GM23338 (cell line): ENCODE measurements at regions not wholly inside any gene's neighbourhood (a gene's known extent, or its start where the extent isn't known, plus 50 kb on each side); places are given as distances from the start of the nearest gene placed in this dataset.

Source experiments
- ATAC-seq: fragments of 200-7000 bp; cut with Tn5 transposase; 3 replicates; pipeline ENCODE4 v1.9.1; 2020
- DNase-seq: peaks from one replicate; pipeline ENCODE4 v3.0.0-alpha.2; 2015; ENCODE audit warnings: low spot score
- H2AFZ ChIP-seq: fragments of 200-600 bp; sonication (generic); 2 replicates; pipeline ENCODE4 v1.8.0; 2016; ENCODE audit warnings: antibody characterized with exemption, mild to moderate bottlenecking, moderate library complexity
- H3F3A ChIP-seq: fragments of 200-600 bp; sonication (generic); replicated peaks from 2 replicates; pipeline ENCODE4 v1.8.0; 2017; ENCODE audit warnings: antibody characterized with exemption, mixed run types, low read depth
- H3K27ac ChIP-seq: fragments of 200-600 bp; sonication (generic); 2 replicates; pipeline ENCODE4 v1.6.1; 2016; ENCODE audit warnings: low read depth
- H3K27me3 ChIP-seq: fragments of 200-600 bp; sonication (generic); 2 replicates; pipeline ENCODE4 v1.8.0; 2016; ENCODE audit warnings: mild to moderate bottlenecking, mixed run types, moderate library complexity; ENCODE audit not compliant: insufficient read depth
- H3K36me3 ChIP-seq: fragments of 200-600 bp; sonication (generic); 2 replicates; pipeline ENCODE4 v1.8.0; 2016; ENCODE audit warnings: mild to moderate bottlenecking; ENCODE audit not compliant: insufficient read depth
- H3K4me1 ChIP-seq: fragments of 200-600 bp; sonication (generic); 2 replicates; pipeline ENCODE4 v1.8.0; 2016; ENCODE audit warnings: mild to moderate bottlenecking, moderate library complexity; ENCODE audit not compliant: insufficient read depth
- H3K4me2 ChIP-seq: fragments of 200-600 bp; sonication (generic); 2 replicates; pipeline ENCODE4 v1.7.1; 2017; ENCODE audit warnings: mixed run types
- H3K4me3 ChIP-seq: fragments of 200-600 bp; sonication (generic); 2 replicates; pipeline ENCODE4 v1.6.1; 2016; ENCODE audit warnings: mixed run types
- H3K79me2 ChIP-seq: fragments of 200-600 bp; sonication (generic); replicated peaks from 2 replicates; pipeline ENCODE4 v1.8.0; 2017; ENCODE audit warnings: mild to moderate bottlenecking; ENCODE audit not compliant: insufficient read depth
- H3K9me2 ChIP-seq: fragments of 200-600 bp; sonication (generic); 2 replicates; pipeline ENCODE4 v1.8.0; 2017; ENCODE audit not compliant: insufficient read depth
- H4K20me1 ChIP-seq: fragments of 200-600 bp; sonication (generic); replicated peaks from 2 replicates; pipeline ENCODE4 v1.8.0; 2017; ENCODE audit warnings: mild to moderate bottlenecking; ENCODE audit not compliant: insufficient read depth
- H3K27ac Mint-ChIP-seq: 2 replicates; pipeline ENCODE4 v1.8.0; 2020; ENCODE audit warnings: inconsistent platforms, mild to moderate bottlenecking, moderate library complexity, mixed read lengths
- H3K27me3 Mint-ChIP-seq: 3 replicates; pipeline ENCODE4 v1.8.0; 2022; ENCODE audit warnings: low read depth, mild to moderate bottlenecking, moderate library complexity, mixed read lengths, inconsistent platforms; ENCODE audit not compliant: insufficient read depth, poor library complexity
- H3K36me3 Mint-ChIP-seq: 3 replicates; pipeline ENCODE4 v1.8.0; 2021; ENCODE audit warnings: low read depth, mild to moderate bottlenecking, inconsistent platforms, moderate library complexity, mixed read lengths
- H3K4me1 Mint-ChIP-seq: 3 replicates; pipeline ENCODE4 v1.8.0; 2020; ENCODE audit warnings: mild to moderate bottlenecking, inconsistent platforms, mixed read lengths
- H3K4me3 Mint-ChIP-seq: 3 replicates; pipeline ENCODE4 v1.8.0; 2021; ENCODE audit warnings: moderate library complexity, mild to moderate bottlenecking, inconsistent platforms, mixed read lengths
- H3K9me3 Mint-ChIP-seq: 3 replicates; pipeline ENCODE4 v1.8.0; 2020; ENCODE audit warnings: moderate library complexity, mild to moderate bottlenecking, inconsistent platforms, mixed read lengths
- CREB1 ChIP-seq: fragments of 250-450 bp; sonication (Bioruptor Pico); IDR thresholded peaks from 2 replicates; pipeline ENCODE4 v1.5.0; 2020; ENCODE audit warnings: low read depth, mild to moderate bottlenecking, moderate library complexity
- ETS1 ChIP-seq: IDR thresholded peaks from 2 replicates; pipeline ENCODE4 v1.6.1; 2016; ENCODE audit warnings: antibody characterized with exemption
- EZH2 ChIP-seq: fragments of 200-600 bp; sonication (generic); IDR thresholded peaks from one replicate; pipeline ENCODE4 v1.8.0; 2017; ENCODE audit warnings: antibody characterized with exemption, mild to moderate bottlenecking, low read depth; ENCODE audit not compliant: unreplicated experiment
- EZH2phosphoT487 ChIP-seq: fragments of 200-600 bp; sonication (generic); IDR thresholded peaks from one replicate; pipeline ENCODE4 v1.8.1; 2018; ENCODE audit warnings: antibody characterized with exemption; ENCODE audit not compliant: unreplicated experiment
- JUNB ChIP-seq: IDR thresholded peaks from one replicate; pipeline ENCODE4 v1.6.1; 2016; ENCODE audit warnings: antibody characterized with exemption; ENCODE audit not compliant: unreplicated experiment
- NANOG ChIP-seq: IDR thresholded peaks from 2 replicates; pipeline ENCODE4 v1.6.1; 2016; ENCODE audit warnings: antibody characterized with exemption, borderline replicate concordance
- POLR2AphosphoS5 ChIP-seq: IDR thresholded peaks from 2 replicates; pipeline ENCODE4 v1.6.1; 2016; ENCODE audit warnings: antibody characterized with exemption, low read depth
- REST ChIP-seq: IDR thresholded peaks from one replicate; pipeline ENCODE4 v1.6.1; 2018; ENCODE audit warnings: antibody characterized with exemption; ENCODE audit not compliant: unreplicated experiment
- STAT1 ChIP-seq: IDR thresholded peaks from one replicate; pipeline ENCODE4 v1.6.1; 2016; ENCODE audit warnings: antibody characterized with exemption; ENCODE audit not compliant: unreplicated experiment
- ZNF114 ChIP-seq: fragments of 250-450 bp; sonication (Bioruptor Pico); IDR thresholded peaks from 2 replicates; pipeline ENCODE4 v1.5.0; 2020; ENCODE audit warnings: mild to moderate bottlenecking, moderate library complexity
- ZNF462 ChIP-seq: fragments of 250-450 bp; sonication (Bioruptor Pico); IDR thresholded peaks from 2 replicates; pipeline ENCODE4 v1.5.0; 2020; ENCODE audit warnings: mild to moderate bottlenecking, moderate library complexity
- TF ChIP-seq, protein P1 (sequence below), 2 experiments: fragments of 200-600 bp in 1 of 2; sonication (generic) in 1 of 2; conservative IDR thresholded peaks; 2 replicates each; pipeline versions ENCODE4 v1.5.1 to v1.6.1; 2016 to 2017; ENCODE audit warnings: antibody characterized with exemption in 2 of 2, low read depth in 2 of 2, mild to moderate bottlenecking in 2 of 2, moderate library complexity in 1 of 2

GRCh38 chr6:102764317-102764716 lies 1370.8 kb downstream of the GRIK2 start (continued):
- TF ChIP-seq ETS1 (no peak), EZH2phosphoT487 (no peak), NANOG (no peak), CREB1 (CRISPR knock-in tag) (no peak), JUNB (no peak)

- no peaks in the 10 kb centered on the region for H3K9me2 ChIP-seq
- no peak for DNase-seq
- no peak for TF ChIP-seq JUNB
- TF ChIP-seq ETS1, result no peak
- no peak for TF ChIP-seq STAT1
- TF ChIP-seq EZH2, result no peak
- no peak for TF ChIP-seq POLR2AphosphoS5
- no peak for TF ChIP-seq ZNF462
- no peak for TF ChIP-seq ZNF114 (CRISPR knock-in tag)
- TF ChIP-seq EZH2phosphoT487, result no peak
- TF ChIP-seq CREB1 (CRISPR knock-in tag), result no peak
- TF ChIP-seq REST, result no peak
- TF ChIP-seq, protein P1, sequence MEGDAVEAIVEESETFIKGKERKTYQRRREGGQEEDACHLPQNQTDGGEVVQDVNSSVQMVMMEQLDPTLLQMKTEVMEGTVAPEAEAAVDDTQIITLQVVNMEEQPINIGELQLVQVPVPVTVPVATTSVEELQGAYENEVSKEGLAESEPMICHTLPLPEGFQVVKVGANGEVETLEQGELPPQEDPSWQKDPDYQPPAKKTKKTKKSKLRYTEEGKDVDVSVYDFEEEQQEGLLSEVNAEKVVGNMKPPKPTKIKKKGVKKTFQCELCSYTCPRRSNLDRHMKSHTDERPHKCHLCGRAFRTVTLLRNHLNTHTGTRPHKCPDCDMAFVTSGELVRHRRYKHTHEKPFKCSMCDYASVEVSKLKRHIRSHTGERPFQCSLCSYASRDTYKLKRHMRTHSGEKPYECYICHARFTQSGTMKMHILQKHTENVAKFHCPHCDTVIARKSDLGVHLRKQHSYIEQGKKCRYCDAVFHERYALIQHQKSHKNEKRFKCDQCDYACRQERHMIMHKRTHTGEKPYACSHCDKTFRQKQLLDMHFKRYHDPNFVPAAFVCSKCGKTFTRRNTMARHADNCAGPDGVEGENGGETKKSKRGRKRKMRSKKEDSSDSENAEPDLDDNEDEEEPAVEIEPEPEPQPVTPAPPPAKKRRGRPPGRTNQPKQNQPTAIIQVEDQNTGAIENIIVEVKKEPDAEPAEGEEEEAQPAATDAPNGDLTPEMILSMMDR (conservative IDR thresholded peaks at IDR 0.05; ENCODE audit: low read depth in 2 of 2), result no peak
Observed at GRCh38 chr6:102763891-102764290, 1370.4 kb downstream of the GRIK2 start.

More at GRCh38 chr6:102763891-102764290, 1370.4 kb downstream of the GRIK2 start:
- Mint-ChIP-seq H3K4me3 (no peak overlapping the region), H3K27me3 (no peaks in the 10 kb centered on the region), H3K36me3 (peaks cover 3% of the 10 kb centered on the region; the same call in 1 of the 3 replicates), H3K27ac (no peak overlapping the region), H3K4me1 (no peaks in the 10 kb centered on the region), H3K9me3 (peaks cover 5% of the 10 kb centered on the region; the same call in 2 of the 3 replicates)
- no peaks in the 10 kb centered on the region for H4K20me1 ChIP-seq
- no peak for ATAC-seq
- no peaks in the 10 kb centered on the region for H3F3A ChIP-seq
- no peak overlapping the region for H3K4me3 ChIP-seq
- no peak overlapping the region for H3K4me2 ChIP-seq
- no peaks in the 10 kb centered on the region for H3K36me3 ChIP-seq
- H3K4me1 ChIP-seq, result no peaks in the 10 kb centered on the region
- H2AFZ ChIP-seq, result peak overlapping the region; percentile 45; the same call in 1 of the 2 replicates
- no peaks in the 10 kb centered on the region for H3K79me2 ChIP-seq
- H3K27me3 ChIP-seq, result no peaks in the 10 kb centered on the region
- no peak overlapping the region for H3K27ac ChIP-seq
